ENCODE measurements at regions not wholly inside any gene's neighbourhood (a gene's known extent, or its start where the extent isn't known, plus 50 kb on each side); places are given as distances from the start of the nearest gene placed in this dataset.

DNA sequence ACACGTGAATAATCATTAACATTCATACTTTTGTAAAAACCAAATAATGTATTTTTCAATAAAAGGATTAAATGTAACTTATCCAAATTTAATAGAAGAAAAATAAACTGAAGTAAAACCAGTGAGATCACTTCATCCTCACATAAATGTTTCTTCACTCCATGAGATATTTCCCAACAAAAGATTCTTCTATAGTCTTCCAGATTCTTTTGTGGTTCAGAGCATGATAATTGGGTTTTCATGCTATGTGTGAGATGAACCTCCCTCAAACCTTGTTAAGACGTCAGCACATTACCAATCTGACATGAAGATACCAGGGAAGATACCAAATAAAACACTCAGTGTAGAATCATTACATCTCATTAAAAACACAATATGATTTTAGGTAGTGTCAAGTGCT lies 62.9 kb upstream of the OXGR1 start:
- TF ChIP-seq CTCF (IDR thresholded peaks at IDR 0.05; ENCODE audit: low read depth, low read length, missing control alignments) = no peak
- no peak overlapping the region for H3K4me3 ChIP-seq (ENCODE audit: low read depth, low read length)

DNA sequence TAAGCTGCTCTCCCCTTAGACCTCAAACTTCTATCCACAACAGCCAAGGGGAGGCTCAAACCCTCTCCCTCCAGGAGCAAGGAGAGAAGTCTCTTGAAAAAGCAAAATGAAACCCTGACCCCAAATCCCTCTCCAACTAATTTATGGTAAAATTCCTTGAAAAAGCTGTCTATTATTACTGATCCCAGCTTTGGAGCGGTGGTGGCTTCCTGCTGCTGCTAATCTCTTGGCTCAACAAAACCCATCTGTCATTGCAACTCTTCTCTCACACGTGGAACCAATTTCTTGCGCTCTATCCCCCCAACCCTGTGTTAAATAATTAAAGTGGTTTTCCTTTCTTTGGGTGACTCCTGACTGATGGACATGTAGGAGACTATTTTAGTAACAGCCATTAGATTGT lies 64.1 kb upstream of the OXGR1 start:
- no peak overlapping the region for H3K4me3 ChIP-seq (ENCODE audit: low read depth, low read length)
- no peak for TF ChIP-seq CTCF (IDR thresholded peaks at IDR 0.05; ENCODE audit: low read depth, low read length, missing control alignments)

More for the DNA sequence above, 62.9 kb upstream of the OXGR1 start:
- no peak for DNase-seq (ENCODE audit: low read depth)

GRCh38 chr13:97058926-97059325 lies 64.7 kb upstream of the OXGR1 start:
- H3K4me3 ChIP-seq (ENCODE audit: low read depth, low read length) = no peak overlapping the region
- DNase-seq (ENCODE audit: low read depth) = no peak
- no peak for TF ChIP-seq CTCF (IDR thresholded peaks at IDR 0.05; ENCODE audit: low read depth, low read length, missing control alignments)

More for the DNA sequence above, 64.1 kb upstream of the OXGR1 start:
- no peak for DNase-seq (ENCODE audit: low read depth)

DNA sequence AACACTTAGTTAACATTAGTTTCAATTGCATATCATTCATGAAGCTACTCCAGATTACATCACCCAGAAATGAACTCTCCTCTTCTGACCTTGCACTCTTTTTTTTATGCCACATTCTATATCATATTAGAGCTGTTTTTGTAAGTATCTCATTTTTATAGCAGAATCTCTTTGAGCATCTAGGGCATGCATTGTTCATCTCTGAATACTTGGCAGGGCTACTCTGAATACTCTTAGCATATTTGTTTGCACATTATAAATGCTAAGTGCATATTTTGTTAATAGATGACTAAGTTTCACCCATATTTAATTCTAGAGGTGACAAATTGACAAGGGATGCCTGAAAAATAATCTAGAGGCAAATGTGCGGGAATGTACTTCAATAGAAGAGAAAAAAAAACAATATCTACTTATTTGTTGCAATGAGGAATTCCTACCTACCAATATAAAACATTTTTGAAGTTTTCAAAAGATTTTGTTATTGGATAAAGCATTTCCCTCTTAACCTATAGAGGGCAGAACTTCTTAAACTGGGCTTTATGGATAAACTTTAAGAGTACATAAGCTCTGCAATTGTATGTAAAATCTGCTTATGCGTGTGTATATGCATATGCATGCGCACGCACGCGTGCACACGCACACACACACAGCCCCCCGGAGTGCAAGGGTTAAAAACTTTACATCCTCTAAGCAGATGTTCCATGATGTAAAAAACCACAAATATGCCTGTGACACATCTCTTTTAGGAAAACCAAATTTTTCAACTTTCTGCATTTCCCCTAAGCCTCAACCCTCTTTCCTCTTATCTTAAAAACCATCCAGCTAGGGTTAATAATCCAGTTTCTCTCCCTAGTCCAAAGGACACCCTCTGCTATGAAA lies 73.0 kb upstream of the OXGR1 start:
- DNase-seq (ENCODE audit: low read depth) = no peak
- H3K4me3 ChIP-seq (ENCODE audit: low read depth, low read length) = no peak overlapping the region
- TF ChIP-seq CTCF (IDR thresholded peaks at IDR 0.05; ENCODE audit: low read depth, low read length, missing control alignments) = no peak

DNA sequence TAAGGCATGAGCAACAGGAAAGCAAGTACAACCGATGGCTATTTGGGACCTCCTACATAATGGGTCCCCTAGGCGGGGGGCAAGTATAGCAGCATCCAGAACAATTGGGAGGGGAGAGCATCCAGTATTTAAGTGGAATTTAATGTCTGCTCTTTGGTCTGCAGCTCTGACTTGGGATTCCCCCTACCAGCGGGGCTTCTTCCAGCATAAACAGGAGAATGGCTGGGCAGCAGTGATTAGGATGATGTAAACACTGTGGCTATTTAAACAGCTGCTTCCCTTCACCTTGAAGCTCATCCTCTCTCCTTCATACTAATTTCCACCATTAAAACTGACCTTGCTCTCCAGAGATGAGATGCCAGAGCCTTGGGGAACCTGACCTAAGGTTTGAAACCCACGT lies 73.9 kb upstream of the OXGR1 start:
- DNase-seq (ENCODE audit: low read depth) = no peak
- no peak for TF ChIP-seq CTCF (IDR thresholded peaks at IDR 0.05; ENCODE audit: low read depth, low read length, missing control alignments)
- no peak overlapping the region for H3K4me3 ChIP-seq (ENCODE audit: low read depth, low read length)

- no peak for DNase-seq (ENCODE audit: low read depth)
- no peak for TF ChIP-seq CTCF (IDR thresholded peaks at IDR 0.05; ENCODE audit: low read depth, low read length, missing control alignments)
- no peak overlapping the region for H3K4me3 ChIP-seq (ENCODE audit: low read depth, low read length)
Measured at GRCh38 chr13:97069050-97069815, 75.0 kb upstream of the OXGR1 start.

Data from GM12864 (cell line).